22Rv1 (cell line): ENCODE measurements at regions not wholly inside any gene's neighbourhood (a gene's known extent, or its start where the extent isn't known, plus 50 kb on each side); places are given as distances from the start of the nearest gene placed in this dataset.

Experiments used
- ZFX ChIP-seq: fragments of 450-650 bp; IDR thresholded peaks from 2 replicates; pipeline ENCODE4 v1.6.1; 2017; ENCODE audit warnings: antibody characterized with exemption, borderline replicate concordance
- TF ChIP-seq, protein P1 (sequence below): fragments of 450-650 bp; IDR thresholded peaks from 2 replicates; pipeline ENCODE4 v1.5.1; 2017; ENCODE audit warnings: mild to moderate bottlenecking

DNA sequence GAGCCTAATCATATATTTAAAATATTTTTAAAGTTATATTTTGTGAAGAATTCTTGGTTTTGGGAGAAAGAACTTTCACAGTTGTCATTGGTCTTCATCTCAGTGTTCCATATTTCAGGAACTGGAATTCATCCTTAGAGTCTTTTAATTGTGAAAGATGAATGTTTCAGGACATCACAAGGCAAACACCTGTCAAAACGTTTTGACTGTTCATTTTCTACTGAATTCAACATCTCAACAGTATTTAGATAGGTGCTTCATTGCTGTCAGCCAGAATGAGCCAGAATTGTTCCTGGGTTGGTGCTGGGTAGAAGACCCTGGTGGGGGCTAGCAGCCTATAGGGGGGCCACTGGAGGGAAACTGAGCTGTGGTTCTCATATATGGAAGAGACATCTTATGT lies 255.1 kb upstream of the CXCR4 start:
- TF ChIP-seq, protein P1, sequence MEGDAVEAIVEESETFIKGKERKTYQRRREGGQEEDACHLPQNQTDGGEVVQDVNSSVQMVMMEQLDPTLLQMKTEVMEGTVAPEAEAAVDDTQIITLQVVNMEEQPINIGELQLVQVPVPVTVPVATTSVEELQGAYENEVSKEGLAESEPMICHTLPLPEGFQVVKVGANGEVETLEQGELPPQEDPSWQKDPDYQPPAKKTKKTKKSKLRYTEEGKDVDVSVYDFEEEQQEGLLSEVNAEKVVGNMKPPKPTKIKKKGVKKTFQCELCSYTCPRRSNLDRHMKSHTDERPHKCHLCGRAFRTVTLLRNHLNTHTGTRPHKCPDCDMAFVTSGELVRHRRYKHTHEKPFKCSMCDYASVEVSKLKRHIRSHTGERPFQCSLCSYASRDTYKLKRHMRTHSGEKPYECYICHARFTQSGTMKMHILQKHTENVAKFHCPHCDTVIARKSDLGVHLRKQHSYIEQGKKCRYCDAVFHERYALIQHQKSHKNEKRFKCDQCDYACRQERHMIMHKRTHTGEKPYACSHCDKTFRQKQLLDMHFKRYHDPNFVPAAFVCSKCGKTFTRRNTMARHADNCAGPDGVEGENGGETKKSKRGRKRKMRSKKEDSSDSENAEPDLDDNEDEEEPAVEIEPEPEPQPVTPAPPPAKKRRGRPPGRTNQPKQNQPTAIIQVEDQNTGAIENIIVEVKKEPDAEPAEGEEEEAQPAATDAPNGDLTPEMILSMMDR: no peak
- TF ChIP-seq ZFX: no peak
